Liver (tissue), 8 donors: ENCODE measurements at regions not wholly inside any gene's neighbourhood (a gene's known extent, or its start where the extent isn't known, plus 50 kb on each side); places are given as distances from the start of the nearest gene placed in this dataset.

ENCODE experiments used
- DNase-seq: peaks from one replicate; pipeline ENCODE4 v3.0.0-alpha.2; 2017; ENCODE audit warnings: low spot score
- H3K27ac ChIP-seq, 2 donors: one replicate each; pipeline ENCODE4 v1.7.0; 2013; ENCODE audit warnings: inconsistent platforms in 2 of 2, low read length in 2 of 2, control low read depth in 1 of 2, low read depth in 1 of 2, mild to moderate bottlenecking in 1 of 2
- H3K27me3 ChIP-seq, 4 donors: one replicate each; pipeline versions ENCODE4 v1.6.1 to v1.7.0; 2013; ENCODE audit warnings: low read length in 3 of 4, inconsistent platforms in 1 of 4, mild to moderate bottlenecking in 1 of 4, moderate library complexity in 1 of 4; ENCODE audit not compliant: control insufficient read depth in 4 of 4, insufficient read depth in 4 of 4
- H3K36me3 ChIP-seq, 4 donors: one replicate each; pipeline versions ENCODE4 v1.6.1 to v1.7.0; 2013; ENCODE audit warnings: low read length in 3 of 4, mild to moderate bottlenecking in 3 of 4, low read depth in 1 of 4, moderate library complexity in 1 of 4; ENCODE audit not compliant: control insufficient read depth in 4 of 4, insufficient read depth in 3 of 4
- H3K4me1 ChIP-seq, 4 donors: one replicate each; pipeline versions ENCODE4 v1.6.1 to v1.7.0; 2013; ENCODE audit warnings: low read length in 3 of 4, mild to moderate bottlenecking in 3 of 4, moderate library complexity in 1 of 4; ENCODE audit not compliant: control insufficient read depth in 4 of 4, insufficient read depth in 4 of 4
- H3K4me3 ChIP-seq, 3 donors: one replicate each; pipeline versions ENCODE4 v1.6.1 to v1.7.0; 2013; ENCODE audit warnings: low read length in 3 of 3, control low read depth in 1 of 3, low read depth in 1 of 3, mild to moderate bottlenecking in 1 of 3
- H3K9ac ChIP-seq, 2 donors: one replicate each; pipeline ENCODE4 v1.7.0; 2013; ENCODE audit warnings: low read length in 2 of 2, mild to moderate bottlenecking in 2 of 2, moderate library complexity in 2 of 2, control low read depth in 1 of 2, low read depth in 1 of 2
- H3K9me3 ChIP-seq, 4 donors: one replicate each; pipeline versions ENCODE4 v1.6.1 to v1.7.0; 2013; ENCODE audit warnings: low read length in 3 of 4; ENCODE audit not compliant: control insufficient read depth in 4 of 4
- ATF3 ChIP-seq: IDR thresholded peaks from 2 replicates; pipeline ENCODE4 v1.6.1; 2016; ENCODE audit warnings: antibody characterized with exemption
- EGR1 ChIP-seq, 2 donors: IDR thresholded peaks; 2 replicates each; pipeline ENCODE4 v1.6.1; 2016 to 2018; ENCODE audit warnings: antibody characterized with exemption in 2 of 2, low read depth in 2 of 2
- FOXA1 ChIP-seq: IDR thresholded peaks from 2 replicates; pipeline ENCODE4 v1.6.1; 2016; ENCODE audit warnings: antibody characterized with exemption
- FOXA2 ChIP-seq: IDR thresholded peaks from 2 replicates; pipeline ENCODE4 v1.6.1; 2016; ENCODE audit warnings: antibody characterized with exemption
- GABPA ChIP-seq, 2 donors: IDR thresholded peaks in 1 of 2; conservative IDR thresholded peaks in 1 of 2; 2 replicates each; pipeline ENCODE4 v1.6.1; 2016; ENCODE audit warnings: antibody characterized with exemption in 2 of 2, mild to moderate bottlenecking in 1 of 2, moderate library complexity in 1 of 2
- HNF4A ChIP-seq, 2 donors: conservative IDR thresholded peaks; 2 replicates each; pipeline ENCODE4 v1.6.1; 2016; ENCODE audit warnings: antibody characterized with exemption in 2 of 2, mild to moderate bottlenecking in 2 of 2
- HNF4G ChIP-seq: IDR thresholded peaks from 2 replicates; pipeline ENCODE4 v1.6.1; 2016; ENCODE audit warnings: antibody characterized with exemption
- JUND ChIP-seq, 2 donors: IDR thresholded peaks; 2 replicates each; pipeline ENCODE4 v1.6.1; 2016; ENCODE audit warnings: antibody characterized with exemption in 2 of 2
- NR2F2 ChIP-seq: IDR thresholded peaks from 2 replicates; pipeline ENCODE4 v1.6.1; 2016; ENCODE audit warnings: antibody characterized with exemption
- RAD21 ChIP-seq, 2 donors: IDR thresholded peaks; 2 replicates each; pipeline ENCODE4 v1.6.1; 2016; ENCODE audit warnings: antibody characterized with exemption in 2 of 2, mild to moderate bottlenecking in 2 of 2
- RXRA ChIP-seq, 2 donors: IDR thresholded peaks; 2 replicates each; pipeline ENCODE4 v1.6.1; 2017 to 2018; ENCODE audit warnings: antibody characterized with exemption in 2 of 2, mild to moderate bottlenecking in 1 of 2
- SP1 ChIP-seq: IDR thresholded peaks from 2 replicates; pipeline ENCODE4 v1.6.1; 2018; ENCODE audit warnings: antibody characterized with exemption, mild to moderate bottlenecking
- TAF1 ChIP-seq: conservative IDR thresholded peaks from 2 replicates; pipeline ENCODE4 v1.6.1; 2016; ENCODE audit warnings: antibody characterized with exemption, mild to moderate bottlenecking
- YY1 ChIP-seq: IDR thresholded peaks from 2 replicates; pipeline ENCODE4 v1.6.1; 2016; ENCODE audit warnings: antibody characterized with exemption, mild to moderate bottlenecking
- WGBS: extraction: QIAGEN DNeasy Blood & Tissue Kit; methylation state at CpG from one replicate; pipeline ENCODE4 v1.1.7; 2013; 5-methylcytosine and 5-hydroxymethylcytosine counted together
- TF ChIP-seq, protein P1 (sequence below): IDR thresholded peaks from 2 replicates; pipeline ENCODE4 v1.6.1; 2016; ENCODE audit warnings: antibody characterized with exemption
- TF ChIP-seq, protein P2 (sequence below): fragments of 150-350 bp; IDR thresholded peaks from 2 replicates; pipeline ENCODE4 v1.5.1; 2017; ENCODE audit warnings: improper control_type of control experiment, low read depth, low read length; ENCODE audit not compliant: missing input control
- TF ChIP-seq, protein P3 (sequence below): IDR thresholded peaks from 2 replicates; pipeline ENCODE4 v1.6.1; 2016; ENCODE audit warnings: antibody characterized with exemption, mild to moderate bottlenecking
- TF ChIP-seq, protein P4 (sequence below): IDR thresholded peaks from 2 replicates; pipeline ENCODE4 v1.6.1; 2016; ENCODE audit warnings: antibody characterized with exemption
- donor health status: healthy.
- donor health status: healthy.
- donor health status: healthy.
- donor health status: healthy.
- donor health status: healthy.

DNA sequence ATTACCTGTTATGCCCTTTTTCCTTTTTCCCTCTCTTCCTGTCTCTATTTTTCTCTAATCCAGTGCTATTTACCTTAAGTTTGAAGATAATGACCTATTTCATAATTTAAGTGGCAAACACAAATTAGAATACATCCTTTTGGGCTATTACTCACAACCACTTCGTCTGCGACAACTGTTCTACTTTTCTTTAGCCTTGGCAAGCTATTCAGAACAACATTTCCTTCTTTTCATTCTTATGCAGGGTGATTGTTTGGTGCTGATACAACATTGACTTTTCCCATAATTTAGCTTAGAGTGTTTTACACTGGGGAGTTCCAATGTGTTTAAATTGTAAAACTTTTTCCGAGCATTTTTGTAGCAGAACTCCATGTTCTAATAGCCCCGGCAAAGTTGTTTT lies 86.6 kb upstream of the S1PR1 start:
- Histone ChIP-seq H3K4me3 (no peak overlapping the region), H3K27ac (peak overlapping the region in 1 of 2 donors; percentile 51), H3K4me1 (peaks cover 0 to 8% (median 2%) of the 10 kb centered on the region in 4 donors), H3K9ac (no peak overlapping the region), H3K9me3 (no peaks in the 10 kb centered on the region), H3K36me3 (no peaks in the 10 kb centered on the region), H3K27me3 (no peaks in the 10 kb centered on the region)
- no peak for DNase-seq
- TF ChIP-seq FOXA1 (no peak), ATF3 (no peak), NR2F2 (no peak), SP1 (no peak), HNF4G (no peak), TAF1 (no peak), RXRA (IDR thresholded peaks at IDR 0.05) (no peak), FOXA2 (no peak), JUND (IDR thresholded peaks at IDR 0.05) (no peak), RAD21 (IDR thresholded peaks at IDR 0.05) (no peak), EGR1 (IDR thresholded peaks at IDR 0.05; ENCODE audit: low read depth in 2 of 2) (no peak), HNF4A (conservative IDR thresholded peaks at IDR 0.05) (no peak), GABPA (IDR thresholded peaks at IDR 0.05 in 1 of 2, conservative IDR thresholded peaks at IDR 0.05 in 1 of 2) (no peak), YY1 (no peak)
- TF ChIP-seq, protein P1, sequence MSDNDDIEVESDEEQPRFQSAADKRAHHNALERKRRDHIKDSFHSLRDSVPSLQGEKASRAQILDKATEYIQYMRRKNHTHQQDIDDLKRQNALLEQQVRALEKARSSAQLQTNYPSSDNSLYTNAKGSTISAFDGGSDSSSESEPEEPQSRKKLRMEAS, result no peak
- TF ChIP-seq, protein P2, sequence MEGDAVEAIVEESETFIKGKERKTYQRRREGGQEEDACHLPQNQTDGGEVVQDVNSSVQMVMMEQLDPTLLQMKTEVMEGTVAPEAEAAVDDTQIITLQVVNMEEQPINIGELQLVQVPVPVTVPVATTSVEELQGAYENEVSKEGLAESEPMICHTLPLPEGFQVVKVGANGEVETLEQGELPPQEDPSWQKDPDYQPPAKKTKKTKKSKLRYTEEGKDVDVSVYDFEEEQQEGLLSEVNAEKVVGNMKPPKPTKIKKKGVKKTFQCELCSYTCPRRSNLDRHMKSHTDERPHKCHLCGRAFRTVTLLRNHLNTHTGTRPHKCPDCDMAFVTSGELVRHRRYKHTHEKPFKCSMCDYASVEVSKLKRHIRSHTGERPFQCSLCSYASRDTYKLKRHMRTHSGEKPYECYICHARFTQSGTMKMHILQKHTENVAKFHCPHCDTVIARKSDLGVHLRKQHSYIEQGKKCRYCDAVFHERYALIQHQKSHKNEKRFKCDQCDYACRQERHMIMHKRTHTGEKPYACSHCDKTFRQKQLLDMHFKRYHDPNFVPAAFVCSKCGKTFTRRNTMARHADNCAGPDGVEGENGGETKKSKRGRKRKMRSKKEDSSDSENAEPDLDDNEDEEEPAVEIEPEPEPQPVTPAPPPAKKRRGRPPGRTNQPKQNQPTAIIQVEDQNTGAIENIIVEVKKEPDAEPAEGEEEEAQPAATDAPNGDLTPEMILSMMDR, result no peak
- TF ChIP-seq, protein P3, sequence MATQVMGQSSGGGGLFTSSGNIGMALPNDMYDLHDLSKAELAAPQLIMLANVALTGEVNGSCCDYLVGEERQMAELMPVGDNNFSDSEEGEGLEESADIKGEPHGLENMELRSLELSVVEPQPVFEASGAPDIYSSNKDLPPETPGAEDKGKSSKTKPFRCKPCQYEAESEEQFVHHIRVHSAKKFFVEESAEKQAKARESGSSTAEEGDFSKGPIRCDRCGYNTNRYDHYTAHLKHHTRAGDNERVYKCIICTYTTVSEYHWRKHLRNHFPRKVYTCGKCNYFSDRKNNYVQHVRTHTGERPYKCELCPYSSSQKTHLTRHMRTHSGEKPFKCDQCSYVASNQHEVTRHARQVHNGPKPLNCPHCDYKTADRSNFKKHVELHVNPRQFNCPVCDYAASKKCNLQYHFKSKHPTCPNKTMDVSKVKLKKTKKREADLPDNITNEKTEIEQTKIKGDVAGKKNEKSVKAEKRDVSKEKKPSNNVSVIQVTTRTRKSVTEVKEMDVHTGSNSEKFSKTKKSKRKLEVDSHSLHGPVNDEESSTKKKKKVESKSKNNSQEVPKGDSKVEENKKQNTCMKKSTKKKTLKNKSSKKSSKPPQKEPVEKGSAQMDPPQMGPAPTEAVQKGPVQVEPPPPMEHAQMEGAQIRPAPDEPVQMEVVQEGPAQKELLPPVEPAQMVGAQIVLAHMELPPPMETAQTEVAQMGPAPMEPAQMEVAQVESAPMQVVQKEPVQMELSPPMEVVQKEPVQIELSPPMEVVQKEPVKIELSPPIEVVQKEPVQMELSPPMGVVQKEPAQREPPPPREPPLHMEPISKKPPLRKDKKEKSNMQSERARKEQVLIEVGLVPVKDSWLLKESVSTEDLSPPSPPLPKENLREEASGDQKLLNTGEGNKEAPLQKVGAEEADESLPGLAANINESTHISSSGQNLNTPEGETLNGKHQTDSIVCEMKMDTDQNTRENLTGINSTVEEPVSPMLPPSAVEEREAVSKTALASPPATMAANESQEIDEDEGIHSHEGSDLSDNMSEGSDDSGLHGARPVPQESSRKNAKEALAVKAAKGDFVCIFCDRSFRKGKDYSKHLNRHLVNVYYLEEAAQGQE, result no peak
- TF ChIP-seq, protein P4, sequence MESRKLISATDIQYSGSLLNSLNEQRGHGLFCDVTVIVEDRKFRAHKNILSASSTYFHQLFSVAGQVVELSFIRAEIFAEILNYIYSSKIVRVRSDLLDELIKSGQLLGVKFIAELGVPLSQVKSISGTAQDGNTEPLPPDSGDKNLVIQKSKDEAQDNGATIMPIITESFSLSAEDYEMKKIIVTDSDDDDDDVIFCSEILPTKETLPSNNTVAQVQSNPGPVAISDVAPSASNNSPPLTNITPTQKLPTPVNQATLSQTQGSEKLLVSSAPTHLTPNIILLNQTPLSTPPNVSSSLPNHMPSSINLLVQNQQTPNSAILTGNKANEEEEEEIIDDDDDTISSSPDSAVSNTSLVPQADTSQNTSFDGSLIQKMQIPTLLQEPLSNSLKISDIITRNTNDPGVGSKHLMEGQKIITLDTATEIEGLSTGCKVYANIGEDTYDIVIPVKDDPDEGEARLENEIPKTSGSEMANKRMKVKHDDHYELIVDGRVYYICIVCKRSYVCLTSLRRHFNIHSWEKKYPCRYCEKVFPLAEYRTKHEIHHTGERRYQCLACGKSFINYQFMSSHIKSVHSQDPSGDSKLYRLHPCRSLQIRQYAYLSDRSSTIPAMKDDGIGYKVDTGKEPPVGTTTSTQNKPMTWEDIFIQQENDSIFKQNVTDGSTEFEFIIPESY, result no peak
- 85% methylated on average over 4 of the region's 4 CpGs for WGBS
